GM19467 (cell line): ENCODE measurements at regions not wholly inside any gene's neighbourhood (a gene's known extent, or its start where the extent isn't known, plus 50 kb on each side); places are given as distances from the start of the nearest gene placed in this dataset.
"Not testable (repeated sequence)": the region's sequence is repeated elsewhere in the genome, so short reads cannot be mapped to it uniquely, and the experiment has no call there.

Experiments
- ATAC-seq: cut with Tn5 transposase; IDR thresholded peaks from one replicate; pipeline ENCODE4 v1.9.1; 2021; ENCODE audit warnings: mild to moderate bottlenecking, moderate library complexity; ENCODE audit not compliant: unreplicated experiment

- no peak for ATAC-seq
These were observed 203.9 kb downstream of the RAB38 start for GRCh38 chr11:87971354-87971753.

- no peak for ATAC-seq
These were observed 204.5 kb downstream of the RAB38 start for GRCh38 chr11:87970762-87971161.

- no peak for ATAC-seq
These were observed 207.8 kb downstream of the RAB38 start for GRCh38 chr11:87967459-87967858.

GRCh38 chr11:87966694-87967093 lies 208.5 kb downstream of the RAB38 start:
- no peak for ATAC-seq

- ATAC-seq, result no peak
These were observed 209.0 kb downstream of the RAB38 start for GRCh38 chr11:87966216-87966615.

GRCh38 chr11:87961606-87962005 lies 213.6 kb downstream of the RAB38 start:
- no peak for ATAC-seq

- no peak for ATAC-seq
These were observed 217.3 kb downstream of the RAB38 start for GRCh38 chr11:87957961-87958360.

GRCh38 chr11:87954476-87954875 lies 220.8 kb downstream of the RAB38 start:
- ATAC-seq, result no peak

GRCh38 chr11:87942786-87943185 lies 232.5 kb downstream of the RAB38 start:
- ATAC-seq, result no peak

- no peak for ATAC-seq
These were observed 241.1 kb downstream of the RAB38 start for GRCh38 chr11:87934182-87934581.

GRCh38 chr11:87926250-87926970 lies 248.8 kb downstream of the RAB38 start:
- ATAC-seq, result no peak

GRCh38 chr11:87924125-87924524 lies 251.1 kb downstream of the RAB38 start:
- ATAC-seq, result no peak

GRCh38 chr11:87917111-87917510 lies 258.1 kb downstream of the RAB38 start:
- no peak for ATAC-seq

- no peak for ATAC-seq
These were observed 266.1 kb downstream of the RAB38 start for GRCh38 chr11:87909178-87909577.

GRCh38 chr11:87908086-87908485 lies 267.2 kb downstream of the RAB38 start:
- ATAC-seq, result no peak

GRCh38 chr11:87903345-87903744 lies 271.9 kb downstream of the RAB38 start:
- no peak for ATAC-seq

GRCh38 chr11:87901341-87901740 lies 273.9 kb downstream of the RAB38 start:
- ATAC-seq, result no peak

- ATAC-seq, result no peak
These were observed 277.3 kb downstream of the RAB38 start for GRCh38 chr11:87897921-87898320.

GRCh38 chr11:87897071-87897470 lies 278.2 kb downstream of the RAB38 start:
- no peak for ATAC-seq

GRCh38 chr11:87894961-87895360 lies 280.3 kb downstream of the RAB38 start:
- ATAC-seq, result no peak

- no peak for ATAC-seq
These were observed 283.0 kb downstream of the RAB38 start for GRCh38 chr11:87892291-87892690.

- no peak for ATAC-seq
These were observed 286.1 kb downstream of the RAB38 start for GRCh38 chr11:87889126-87889525.

- not testable (repeated sequence) for ATAC-seq
These were observed 290.2 kb downstream of the RAB38 start for GRCh38 chr11:87885084-87885483.
